Fibroblast of lung (primary cell): ENCODE measurements at regions not wholly inside any gene's neighbourhood (a gene's known extent, or its start where the extent isn't known, plus 50 kb on each side); places are given as distances from the start of the nearest gene placed in this dataset.

ENCODE experiments used
- DNase-seq, 2 donors: peaks; one replicate each; pipeline versions ENCODE4 v3.0.0 to v3.0.0-alpha.2; 2010; ENCODE audit warnings: low read depth in 2 of 2
- H2AFZ ChIP-seq: 2 replicates; pipeline ENCODE4 v1.5.1; 2012; ENCODE audit warnings: low read length, control low read depth, inconsistent platforms
- H3K27ac ChIP-seq: 2 replicates; pipeline ENCODE4 v1.5.1; 2011; ENCODE audit warnings: low read length, control low read depth; ENCODE audit not compliant: insufficient read depth
- H3K27me3 ChIP-seq: 2 replicates; pipeline ENCODE4 v1.5.1; 2011; ENCODE audit warnings: mild to moderate bottlenecking, low read length; ENCODE audit not compliant: control insufficient read depth, insufficient read depth
- H3K36me3 ChIP-seq: 2 replicates; pipeline ENCODE4 v1.5.1; 2011; ENCODE audit warnings: low read length; ENCODE audit not compliant: control insufficient read depth, insufficient read depth
- H3K4me1 ChIP-seq: 2 replicates; pipeline ENCODE4 v1.5.1; 2011; ENCODE audit warnings: low read length; ENCODE audit not compliant: control insufficient read depth, insufficient read depth; ENCODE audit errors: extremely low read depth
- H3K4me2 ChIP-seq: 2 replicates; pipeline ENCODE4 v1.5.1; 2011; ENCODE audit warnings: low read length, control low read depth; ENCODE audit not compliant: insufficient read depth; ENCODE audit errors: extremely low read depth
- H3K4me3 ChIP-seq, 4 experiments: fragments of 200-600 bp in 1 of 4; sonication (generic) in 1 of 4; replicated peaks in 1 of 4; 2 replicates each; pipeline ENCODE4 v1.5.1; 2011 to 2016; ENCODE audit warnings: low read length in 4 of 4, low read depth in 3 of 4, mild to moderate bottlenecking in 3 of 4, control low read depth in 2 of 4, inconsistent platforms in 1 of 4, mixed read lengths in 1 of 4; ENCODE audit not compliant: insufficient read depth in 1 of 4; ENCODE audit errors: control extremely low read depth in 1 of 4
- H3K79me2 ChIP-seq: 2 replicates; pipeline ENCODE4 v1.5.1; 2012; ENCODE audit warnings: mild to moderate bottlenecking, low read length, inconsistent platforms; ENCODE audit not compliant: control insufficient read depth, insufficient read depth
- H3K9ac ChIP-seq: 2 replicates; pipeline ENCODE4 v1.5.1; 2011; ENCODE audit warnings: mild to moderate bottlenecking, low read length, control low read depth; ENCODE audit not compliant: insufficient read depth
- H3K9me3 ChIP-seq: 2 replicates; pipeline ENCODE4 v1.5.1; 2012; ENCODE audit warnings: low read depth, low read length; ENCODE audit not compliant: control insufficient read depth, insufficient read depth
- H4K20me1 ChIP-seq: 2 replicates; pipeline ENCODE4 v1.5.1; 2011; ENCODE audit warnings: low read length; ENCODE audit not compliant: control insufficient read depth, insufficient read depth; ENCODE audit errors: extremely low read depth
- CTCF ChIP-seq, 2 donors: IDR thresholded peaks in 1 of 2; conservative IDR thresholded peaks in 1 of 2; 1 replicate in 1 of 2; 2 replicates in 1 of 2; pipeline ENCODE4 v1.5.1; 2011 to 2012; ENCODE audit warnings: low read length in 2 of 2, control low read depth in 1 of 2, inconsistent platforms in 1 of 2, low read depth in 1 of 2, mild to moderate bottlenecking in 1 of 2
- EZH2 ChIP-seq: IDR thresholded peaks from 2 replicates; pipeline ENCODE4 v1.5.1; 2012; ENCODE audit warnings: low read length, control low read depth, mild to moderate bottlenecking; ENCODE audit errors: missing control alignments

- H2AFZ ChIP-seq: no peak overlapping the region
- TF ChIP-seq EZH2 (no peak), CTCF (conservative IDR thresholded peaks at IDR 0.05 in 1 of 2, IDR thresholded peaks at IDR 0.05 in 1 of 2; ENCODE audit: low read depth in 1 of 2, low read length in 2 of 2) (no peak)
- DNase-seq: no peak
Observed at GRCh38 chr19:27705896-27706295, 1507.1 kb downstream of the UQCRFS1 start.

DNA sequence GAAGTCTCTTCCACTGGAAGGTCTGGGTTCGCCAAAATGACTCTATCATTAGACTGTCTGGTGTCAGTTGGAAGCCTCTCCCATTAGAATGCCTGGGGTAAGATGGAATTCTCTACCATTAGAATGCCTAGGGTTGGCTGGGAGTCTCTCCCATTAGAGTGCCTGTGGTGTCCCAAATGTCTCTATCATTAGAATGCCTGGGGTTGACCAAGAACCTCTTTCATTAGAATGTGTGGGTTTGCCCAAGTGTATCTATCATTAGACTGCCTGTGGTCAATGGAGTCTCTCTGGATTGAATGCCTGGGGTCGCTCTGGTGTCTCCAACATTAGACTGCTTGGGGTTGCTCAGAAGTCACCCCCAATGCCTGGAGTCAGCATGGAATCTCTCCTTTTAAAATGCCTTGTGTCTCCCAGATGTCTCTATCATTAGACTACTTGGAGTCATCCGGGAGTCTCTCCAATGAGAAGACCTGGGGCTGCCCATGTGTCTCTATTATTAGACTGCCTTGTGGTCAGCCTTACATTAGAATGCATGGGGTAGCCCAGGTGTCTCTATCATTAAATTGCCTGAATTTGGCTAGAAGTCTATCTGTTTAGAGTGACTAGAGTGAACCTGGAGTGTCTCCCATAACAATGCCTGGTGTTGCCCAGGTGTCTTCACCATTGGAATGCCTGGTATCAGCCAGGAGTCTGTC lies 1518.4 kb downstream of the UQCRFS1 start:
- no peaks in the 10 kb centered on the region for H3K27me3 ChIP-seq
- H4K20me1 ChIP-seq: no peaks in the 10 kb centered on the region
- TF ChIP-seq CTCF (conservative IDR thresholded peaks at IDR 0.05 in 1 of 2, IDR thresholded peaks at IDR 0.05 in 1 of 2; ENCODE audit: low read depth in 1 of 2, low read length in 2 of 2): no peak
- no peak for TF ChIP-seq EZH2
- H2AFZ ChIP-seq: no peak overlapping the region
- no peak for DNase-seq
- no peaks in the 10 kb centered on the region for H3K36me3 ChIP-seq
- H3K9me3 ChIP-seq: no peaks in the 10 kb centered on the region
- no peak overlapping the region for H3K9ac ChIP-seq
- no peak overlapping the region for H3K27ac ChIP-seq
- H3K79me2 ChIP-seq: no peaks in the 10 kb centered on the region
- no peak overlapping the region for H3K4me3 ChIP-seq
- H3K4me2 ChIP-seq: no peak overlapping the region
- H3K4me1 ChIP-seq: no peaks in the 10 kb centered on the region

More at GRCh38 chr19:27705896-27706295, 1507.1 kb downstream of the UQCRFS1 start:
- Histone ChIP-seq H3K4me2 (no peak overlapping the region), H3K79me2 (no peaks in the 10 kb centered on the region), H3K4me3 (no peak overlapping the region), H4K20me1 (no peaks in the 10 kb centered on the region), H3K9ac (no peak overlapping the region), H3K9me3 (no peaks in the 10 kb centered on the region), H3K4me1 (no peaks in the 10 kb centered on the region), H3K27ac (no peak overlapping the region), H3K27me3 (no peaks in the 10 kb centered on the region), H3K36me3 (no peaks in the 10 kb centered on the region)

DNA sequence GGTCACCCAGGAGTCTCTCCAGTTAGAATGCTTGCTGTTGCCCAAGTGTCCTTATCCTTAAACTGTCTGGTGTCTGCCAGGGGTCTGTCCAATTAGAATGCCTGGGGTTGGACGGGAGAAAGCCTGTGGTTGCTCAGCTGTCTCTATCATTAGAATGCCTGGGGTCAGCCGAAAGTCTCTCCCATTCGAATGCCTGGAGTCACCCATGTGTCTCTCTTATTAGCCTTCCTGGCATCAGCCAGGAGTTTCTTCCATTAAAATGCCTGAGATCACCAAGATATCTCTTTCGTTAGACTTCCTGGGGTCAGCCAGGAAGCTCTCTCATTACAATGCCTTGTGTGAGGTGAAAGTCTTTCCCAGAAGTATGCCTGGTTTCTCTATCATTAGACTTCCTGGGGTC lies 1521.0 kb downstream of the UQCRFS1 start:
- no peak for TF ChIP-seq CTCF (conservative IDR thresholded peaks at IDR 0.05 in 1 of 2, IDR thresholded peaks at IDR 0.05 in 1 of 2; ENCODE audit: low read depth in 1 of 2, low read length in 2 of 2)
- no peak for TF ChIP-seq EZH2
- no peak overlapping the region for H2AFZ ChIP-seq
- H3K27ac ChIP-seq: no peak overlapping the region
- no peaks in the 10 kb centered on the region for H3K4me1 ChIP-seq
- H3K9ac ChIP-seq: no peak overlapping the region
- no peak overlapping the region for H3K4me3 ChIP-seq
- no peaks in the 10 kb centered on the region for H3K36me3 ChIP-seq
- H3K79me2 ChIP-seq: no peaks in the 10 kb centered on the region
- no peaks in the 10 kb centered on the region for H3K9me3 ChIP-seq
- no peak for DNase-seq
- H3K4me2 ChIP-seq: no peak overlapping the region
- H4K20me1 ChIP-seq: no peaks in the 10 kb centered on the region
- H3K27me3 ChIP-seq: no peaks in the 10 kb centered on the region
